ENCODE measurements at regions not wholly inside any gene's neighbourhood (a gene's known extent, or its start where the extent isn't known, plus 50 kb on each side); places are given as distances from the start of the nearest gene placed in this dataset.
"Not testable (repeated sequence)": the region's sequence is repeated elsewhere in the genome, so short reads cannot be mapped to it uniquely, and the experiment has no call there.

- no peak for DNase-seq
These were observed 53.3 kb downstream of the OLFML3 start for GRCh38 chr1:114032271-114033215.

- DNase-seq: peak; percentile 30
These were observed 54.0 kb downstream of the OLFML3 start for GRCh38 chr1:114033216-114033706.

GRCh38 chr1:114033961-114034360 lies 54.7 kb downstream of the OLFML3 start:
- no peak for DNase-seq

GRCh38 chr1:114034567-114035303 lies 55.5 kb downstream of the OLFML3 start:
- no peak for DNase-seq

GRCh38 chr1:114035304-114035700 lies 56.0 kb downstream of the OLFML3 start:
- no peak for DNase-seq

GRCh38 chr1:114036841-114037630 lies 57.8 kb downstream of the OLFML3 start:
- not testable (repeated sequence) for DNase-seq

GRCh38 chr1:114037631-114037890 lies 58.3 kb downstream of the OLFML3 start:
- no peak for DNase-seq

- no peak for DNase-seq
These were observed 58.9 kb downstream of the OLFML3 start for GRCh38 chr1:114037962-114038816.
